Ishikawa (cell line): ENCODE measurements at regions not wholly inside any gene's neighbourhood (a gene's known extent, or its start where the extent isn't known, plus 50 kb on each side); places are given as distances from the start of the nearest gene placed in this dataset.

Source experiments
- EGR1 ChIP-seq: IDR thresholded peaks from 2 replicates; pipeline ENCODE4 v1.6.1; 2012
- EP300 ChIP-seq: IDR thresholded peaks from 2 replicates; pipeline ENCODE4 v1.6.1; 2012; ENCODE audit warnings: borderline replicate concordance
- RAD21 ChIP-seq: IDR thresholded peaks from 2 replicates; pipeline ENCODE4 v1.6.1; 2012; ENCODE audit warnings: low read depth
- YY1 ChIP-seq: IDR thresholded peaks from 2 replicates; pipeline ENCODE4 v1.6.1; 2012; ENCODE audit warnings: low read depth
- TF ChIP-seq, protein P1 (sequence below): IDR thresholded peaks from 2 replicates; pipeline ENCODE4 v1.6.1; 2012; ENCODE audit warnings: low read depth, mild to moderate bottlenecking

DNA sequence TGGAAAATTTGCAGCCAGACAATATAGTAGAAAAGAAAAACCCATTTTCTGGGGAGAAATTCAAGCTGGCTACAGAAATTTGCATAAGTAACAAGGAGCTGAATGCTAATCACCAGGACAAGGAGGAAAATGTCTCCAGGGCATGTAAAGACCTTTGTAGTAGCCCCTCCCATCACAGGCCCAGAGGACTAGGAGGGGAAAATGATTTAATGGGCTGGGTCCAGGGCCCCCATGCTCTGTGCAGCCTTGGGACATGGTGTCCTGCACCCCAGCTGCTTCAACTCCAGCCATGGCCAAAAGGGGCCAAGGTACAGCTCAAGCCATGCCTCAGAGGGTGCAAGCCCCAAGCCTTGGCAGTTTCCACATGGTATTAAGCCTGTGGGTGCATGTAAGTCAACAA is 197.6 kb upstream of the POU1F1 start:
- TF ChIP-seq RAD21 (no peak), EGR1 (no peak), YY1 (no peak), EP300 (no peak)
- TF ChIP-seq, protein P1, sequence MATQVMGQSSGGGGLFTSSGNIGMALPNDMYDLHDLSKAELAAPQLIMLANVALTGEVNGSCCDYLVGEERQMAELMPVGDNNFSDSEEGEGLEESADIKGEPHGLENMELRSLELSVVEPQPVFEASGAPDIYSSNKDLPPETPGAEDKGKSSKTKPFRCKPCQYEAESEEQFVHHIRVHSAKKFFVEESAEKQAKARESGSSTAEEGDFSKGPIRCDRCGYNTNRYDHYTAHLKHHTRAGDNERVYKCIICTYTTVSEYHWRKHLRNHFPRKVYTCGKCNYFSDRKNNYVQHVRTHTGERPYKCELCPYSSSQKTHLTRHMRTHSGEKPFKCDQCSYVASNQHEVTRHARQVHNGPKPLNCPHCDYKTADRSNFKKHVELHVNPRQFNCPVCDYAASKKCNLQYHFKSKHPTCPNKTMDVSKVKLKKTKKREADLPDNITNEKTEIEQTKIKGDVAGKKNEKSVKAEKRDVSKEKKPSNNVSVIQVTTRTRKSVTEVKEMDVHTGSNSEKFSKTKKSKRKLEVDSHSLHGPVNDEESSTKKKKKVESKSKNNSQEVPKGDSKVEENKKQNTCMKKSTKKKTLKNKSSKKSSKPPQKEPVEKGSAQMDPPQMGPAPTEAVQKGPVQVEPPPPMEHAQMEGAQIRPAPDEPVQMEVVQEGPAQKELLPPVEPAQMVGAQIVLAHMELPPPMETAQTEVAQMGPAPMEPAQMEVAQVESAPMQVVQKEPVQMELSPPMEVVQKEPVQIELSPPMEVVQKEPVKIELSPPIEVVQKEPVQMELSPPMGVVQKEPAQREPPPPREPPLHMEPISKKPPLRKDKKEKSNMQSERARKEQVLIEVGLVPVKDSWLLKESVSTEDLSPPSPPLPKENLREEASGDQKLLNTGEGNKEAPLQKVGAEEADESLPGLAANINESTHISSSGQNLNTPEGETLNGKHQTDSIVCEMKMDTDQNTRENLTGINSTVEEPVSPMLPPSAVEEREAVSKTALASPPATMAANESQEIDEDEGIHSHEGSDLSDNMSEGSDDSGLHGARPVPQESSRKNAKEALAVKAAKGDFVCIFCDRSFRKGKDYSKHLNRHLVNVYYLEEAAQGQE = no peak
